Stimulated activated CD4-positive, alpha-beta T cell treated with anti-CD3 and anti-CD28 coated beads, Interleukin-1b, Interleukin-23, amount 100 ng/mL, for 48 hours (primary cell): ENCODE measurements at regions not wholly inside any gene's neighbourhood (a gene's known extent, or its start where the extent isn't known, plus 50 kb on each side); places are given as distances from the start of the nearest gene placed in this dataset.
"Not testable (repeated sequence)": the region's sequence is repeated elsewhere in the genome, so short reads cannot be mapped to it uniquely, and the experiment has no call there.

Experiments
- DNase-seq: peaks from one replicate; pipeline ENCODE4 v3.0.0-alpha.2; 2020

DNA sequence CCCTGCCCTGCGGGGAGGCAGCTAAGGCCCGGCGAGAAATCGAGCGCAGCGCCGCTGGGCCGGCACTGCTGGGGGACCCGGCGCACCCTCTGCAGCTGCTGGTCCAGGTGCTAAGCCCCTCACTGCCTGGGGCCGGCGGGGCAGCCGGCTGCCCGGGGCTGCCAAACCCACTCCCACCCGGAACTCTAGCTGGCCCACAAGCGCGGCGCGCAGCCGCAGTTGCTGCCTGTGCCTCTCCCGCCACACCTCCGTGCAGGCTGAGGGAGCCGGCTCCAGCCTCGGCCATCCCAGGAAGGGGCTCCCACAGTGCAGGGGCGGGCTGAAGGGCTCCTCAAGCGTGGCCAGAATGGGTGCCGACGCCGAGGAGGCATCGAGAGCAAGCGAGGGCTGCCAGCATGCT is 249.9 kb downstream of the FGF9 start:
- DNase-seq: not testable (repeated sequence)

DNA sequence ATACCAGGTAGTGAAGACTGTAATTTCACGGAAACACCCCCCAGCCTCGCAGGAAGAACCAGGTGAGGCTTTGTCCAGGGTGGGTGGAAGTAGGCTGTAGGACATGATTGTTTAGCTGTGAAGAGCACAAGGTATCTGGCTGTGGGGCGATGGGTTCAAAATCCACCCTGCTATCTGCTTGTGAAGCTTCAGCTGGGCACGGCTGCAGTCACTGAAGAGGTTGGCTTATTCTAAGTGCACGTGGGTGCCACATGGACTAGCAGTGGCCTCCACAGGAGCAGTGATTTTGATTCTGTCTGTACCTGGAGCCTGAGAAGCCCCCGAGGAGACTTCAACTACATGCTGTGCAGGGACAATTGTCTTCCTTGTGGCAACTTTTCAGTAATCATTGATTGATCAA is 254.1 kb downstream of the FGF9 start:
- no peak for DNase-seq

DNA sequence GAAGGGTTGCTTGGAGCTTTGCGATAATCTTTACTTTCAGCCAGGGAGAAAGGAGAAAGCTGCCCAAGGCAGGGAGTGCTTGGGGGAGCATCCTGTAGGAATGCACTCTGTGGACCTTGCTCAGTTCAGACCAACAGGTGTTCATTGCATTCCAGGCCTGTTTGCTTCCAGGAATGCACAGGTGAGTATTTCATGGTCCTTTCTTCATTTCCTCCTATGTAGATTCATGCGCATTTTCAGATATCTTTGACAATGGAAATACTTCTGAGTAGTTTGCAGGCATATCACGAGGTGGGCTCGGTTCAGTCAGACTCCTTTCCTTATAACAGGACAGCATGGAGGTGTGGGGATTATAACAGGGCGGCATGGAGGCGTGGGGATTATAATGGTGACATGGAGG is 254.8 kb downstream of the FGF9 start:
- DNase-seq: no peak

DNA sequence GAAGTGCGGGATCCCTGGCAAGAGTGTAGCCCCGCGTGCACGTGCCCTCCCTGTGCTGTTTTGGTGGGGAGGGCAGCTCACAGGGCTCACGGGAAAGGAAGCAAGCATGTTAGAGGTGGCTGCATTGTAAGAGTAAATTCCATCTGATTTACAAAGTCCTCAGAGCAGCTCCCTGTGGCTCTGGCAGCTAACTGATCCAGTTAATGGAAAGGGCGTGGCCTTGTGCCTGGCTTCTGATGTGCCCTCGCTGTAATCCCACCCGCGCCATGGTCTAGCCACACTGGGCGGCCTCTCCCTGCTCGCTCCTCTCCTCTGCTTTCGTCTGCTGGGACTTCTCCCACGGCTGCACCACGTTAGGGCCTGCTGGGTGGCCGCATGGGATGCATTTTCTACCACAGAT is 258.5 kb downstream of the FGF9 start:
- DNase-seq: no peak

DNA sequence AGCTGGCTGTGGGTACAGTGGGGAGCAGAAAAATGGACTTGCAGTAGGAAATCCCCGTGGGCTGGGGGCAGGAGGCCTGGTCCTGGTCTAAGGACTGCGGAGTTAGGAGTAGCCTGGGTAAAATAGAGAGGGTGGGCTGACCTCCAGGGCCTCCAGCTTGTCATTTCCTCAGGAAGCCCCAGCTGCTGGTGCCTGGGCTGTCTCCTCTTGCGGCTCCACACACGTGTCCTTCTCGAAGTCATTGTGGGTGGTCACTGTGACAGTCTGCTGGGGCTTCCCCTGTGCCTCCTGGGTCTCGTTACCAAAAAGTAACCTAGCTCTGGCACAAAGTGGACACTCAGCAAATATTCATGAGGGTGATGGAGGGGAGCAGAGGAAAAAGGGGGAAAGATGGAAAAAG is 259.7 kb downstream of the FGF9 start:
- DNase-seq: no peak

DNA sequence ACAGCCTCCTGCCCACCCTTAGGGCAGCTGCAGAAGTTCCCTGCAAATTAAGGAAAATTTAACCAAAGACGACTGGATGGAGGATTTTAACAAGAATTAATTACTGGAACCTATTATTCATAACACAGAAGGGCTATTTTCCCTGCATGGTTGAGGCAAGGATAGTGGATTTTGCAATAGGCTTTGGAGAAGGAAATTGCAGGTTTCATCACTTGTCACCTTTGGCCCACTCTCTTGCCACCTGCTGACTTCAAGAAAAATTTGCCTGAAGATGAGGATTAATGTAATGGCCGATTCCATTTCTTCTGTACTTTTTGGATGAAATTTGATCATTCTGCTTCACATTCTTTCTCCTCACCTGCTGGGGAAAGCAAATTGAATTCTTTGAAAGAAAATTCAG is 261.7 kb downstream of the FGF9 start:
- no peak for DNase-seq

DNA sequence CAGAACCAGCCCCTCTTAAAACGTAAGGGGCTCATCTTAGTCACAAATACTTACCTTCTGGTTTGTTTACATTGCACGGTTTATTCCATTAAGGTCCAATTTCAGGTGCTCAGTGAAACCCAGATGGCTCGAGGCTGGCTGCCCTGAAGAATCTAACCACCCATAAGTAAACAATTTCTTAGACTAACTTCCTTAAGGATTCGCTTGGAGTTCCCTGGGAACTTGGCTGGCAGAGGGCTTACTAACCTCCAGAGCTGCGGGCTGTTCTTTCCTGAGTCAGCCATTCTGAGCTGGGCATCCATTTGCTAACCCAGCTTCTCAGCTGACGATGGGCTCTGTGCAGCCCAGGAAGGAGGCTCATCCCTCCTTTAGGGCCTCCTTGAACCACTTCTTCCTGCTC is 262.1 kb downstream of the FGF9 start:
- no peak for DNase-seq

DNA sequence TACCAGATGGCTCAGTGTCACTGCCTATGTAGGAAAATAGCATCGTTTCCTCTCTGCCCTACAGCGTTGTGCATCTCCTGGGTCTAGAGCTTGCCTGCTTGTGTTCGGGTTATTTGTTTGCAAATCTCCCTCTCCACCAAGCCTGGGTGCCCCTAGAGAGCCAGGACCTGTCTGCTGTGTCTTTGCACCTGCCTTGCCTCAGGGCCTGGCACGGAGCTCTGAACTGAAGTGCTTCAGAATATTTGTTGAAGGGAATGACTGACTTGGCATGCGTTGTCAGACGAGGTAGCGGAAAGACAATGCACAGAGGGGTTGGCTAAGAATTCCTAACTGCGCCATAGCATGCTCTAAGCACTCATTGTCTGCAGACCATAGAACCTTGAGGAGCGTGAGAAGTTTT is 263.4 kb downstream of the FGF9 start:
- no peak for DNase-seq

DNA sequence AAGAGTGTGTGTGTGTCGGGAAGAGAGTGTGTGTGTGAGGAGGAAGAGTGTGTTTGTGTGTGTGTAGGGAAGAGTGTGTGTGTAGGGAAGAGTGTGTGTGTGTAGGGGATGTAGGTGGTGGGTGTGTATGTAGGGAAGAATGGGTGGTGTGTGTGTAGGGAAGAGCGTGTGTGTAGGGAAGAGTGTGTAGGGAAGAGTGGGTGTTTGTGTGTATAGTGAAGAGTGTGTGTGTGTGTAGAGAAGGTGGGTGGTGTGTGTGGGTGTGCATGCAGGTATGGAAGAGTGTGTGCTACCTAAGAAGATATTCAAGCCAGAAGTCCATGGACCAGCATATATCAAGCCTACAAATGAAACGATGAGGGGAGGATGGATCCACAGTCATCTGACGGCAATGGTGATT is 265.8 kb downstream of the FGF9 start:
- DNase-seq: no peak

DNA sequence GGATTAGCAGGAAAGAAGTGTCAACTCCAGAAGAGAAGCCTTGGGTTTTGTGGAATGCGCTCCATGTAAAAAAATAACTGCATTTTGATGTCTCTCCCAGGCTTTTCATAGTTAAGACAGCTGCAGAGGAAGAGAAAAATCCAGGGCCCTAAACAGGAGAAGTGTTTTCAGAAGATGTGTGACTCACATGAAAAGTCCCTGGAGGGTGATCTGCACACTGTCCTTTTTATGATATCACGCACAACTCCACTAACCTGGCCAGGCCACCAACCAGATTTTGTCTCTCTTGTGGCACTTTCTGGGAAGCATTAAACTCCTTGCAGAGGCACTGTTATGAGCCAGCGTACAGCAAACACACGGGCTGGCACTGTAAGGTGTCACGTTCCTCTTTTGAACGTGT is 267.3 kb downstream of the FGF9 start:
- DNase-seq: no peak

DNA sequence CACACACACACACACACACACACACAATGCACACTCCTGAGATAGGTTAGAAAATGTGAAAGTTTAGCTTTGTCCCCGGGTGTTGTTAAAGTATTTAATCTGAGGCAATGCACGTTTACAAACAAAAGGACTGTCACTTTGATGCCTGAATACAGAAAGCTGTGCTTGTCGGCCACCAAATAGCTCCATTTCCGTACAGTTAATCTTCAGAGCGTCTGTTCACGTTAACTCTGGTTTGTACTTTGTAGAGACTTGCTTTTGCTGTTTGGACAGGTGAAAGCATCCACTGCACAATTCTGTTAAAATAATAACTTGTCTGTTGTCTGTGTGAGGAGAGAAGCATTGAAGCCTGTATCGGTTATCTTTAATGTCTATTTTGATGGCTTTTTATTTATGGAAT is 267.8 kb downstream of the FGF9 start:
- DNase-seq: no peak

DNA sequence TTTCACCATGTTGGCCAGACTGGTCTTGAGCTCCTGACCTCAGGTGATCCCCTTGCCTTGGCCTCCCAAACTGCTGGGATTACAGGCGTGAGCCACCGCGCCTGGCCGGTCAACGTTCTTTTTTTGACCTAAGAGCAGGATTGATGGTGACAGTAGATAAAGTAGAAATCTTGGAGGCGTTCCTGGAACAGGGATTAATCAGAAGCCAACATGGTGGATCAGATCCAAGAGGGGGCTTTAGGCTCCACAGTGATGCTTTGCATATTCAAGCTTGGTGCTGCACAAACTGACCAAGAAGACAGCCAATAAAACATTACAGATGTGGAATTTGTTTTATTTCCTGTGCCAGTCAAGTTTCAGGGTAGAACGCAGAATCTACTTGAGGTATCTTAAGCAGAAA is 271.2 kb downstream of the FGF9 start:
- no peak for DNase-seq

DNA sequence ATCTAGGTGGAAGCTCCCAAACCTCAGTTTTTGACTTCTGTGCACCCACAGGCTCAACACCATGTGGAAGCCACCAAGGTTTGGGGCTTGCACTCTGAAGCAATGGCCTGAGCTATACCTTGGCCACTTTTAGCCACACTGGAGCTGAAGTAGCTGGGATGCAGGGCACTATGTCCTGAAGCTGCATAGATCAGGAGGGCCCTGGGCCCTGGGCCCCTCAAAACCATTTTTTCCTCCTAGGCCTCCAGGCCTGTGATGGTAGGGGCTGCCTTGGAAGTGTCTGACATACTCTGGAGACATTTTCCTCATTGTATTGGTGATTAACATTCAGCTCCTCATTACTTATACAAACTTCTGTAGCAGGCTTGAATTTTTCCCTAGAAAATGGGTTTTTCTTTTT is 273.7 kb downstream of the FGF9 start:
- DNase-seq: no peak

DNA sequence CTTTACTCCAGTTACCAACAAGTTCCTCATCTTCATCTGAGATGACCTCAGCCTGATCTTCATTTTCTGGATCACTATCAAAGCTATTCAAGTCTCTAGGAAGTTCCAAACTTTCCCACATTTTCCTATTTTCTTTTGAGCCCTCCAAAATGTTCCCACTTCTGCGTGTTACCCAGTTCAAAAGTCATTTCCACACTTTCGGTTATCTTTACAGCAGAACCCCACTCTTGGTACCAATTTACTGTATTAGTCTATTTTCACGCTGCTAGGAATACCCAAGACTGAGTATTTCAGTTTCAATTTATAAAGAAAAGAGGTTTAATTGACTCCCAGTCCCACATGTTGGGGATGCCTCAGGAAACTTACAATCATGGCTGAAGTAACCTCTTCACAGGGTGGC is 274.3 kb downstream of the FGF9 start:
- DNase-seq: no peak

DNA sequence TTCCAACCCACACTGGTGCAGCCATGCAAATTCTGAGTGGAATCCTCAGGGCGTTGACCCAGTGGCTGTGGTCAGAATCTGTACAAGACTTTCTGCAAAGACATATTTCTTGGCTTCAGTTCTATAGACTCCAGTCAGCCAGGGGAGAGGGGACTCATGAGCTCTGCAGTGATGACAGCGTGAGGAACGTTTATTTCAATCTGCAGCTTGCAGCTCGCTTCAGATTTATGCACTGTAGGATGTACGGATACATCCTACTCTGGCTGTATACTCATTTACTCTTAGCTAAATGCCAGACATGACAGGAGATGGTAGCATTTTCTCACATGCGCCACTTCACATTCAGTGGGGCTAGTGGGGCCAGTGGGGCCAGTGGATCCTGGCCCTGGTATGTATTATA is 276.1 kb downstream of the FGF9 start:
- no peak for DNase-seq

DNA sequence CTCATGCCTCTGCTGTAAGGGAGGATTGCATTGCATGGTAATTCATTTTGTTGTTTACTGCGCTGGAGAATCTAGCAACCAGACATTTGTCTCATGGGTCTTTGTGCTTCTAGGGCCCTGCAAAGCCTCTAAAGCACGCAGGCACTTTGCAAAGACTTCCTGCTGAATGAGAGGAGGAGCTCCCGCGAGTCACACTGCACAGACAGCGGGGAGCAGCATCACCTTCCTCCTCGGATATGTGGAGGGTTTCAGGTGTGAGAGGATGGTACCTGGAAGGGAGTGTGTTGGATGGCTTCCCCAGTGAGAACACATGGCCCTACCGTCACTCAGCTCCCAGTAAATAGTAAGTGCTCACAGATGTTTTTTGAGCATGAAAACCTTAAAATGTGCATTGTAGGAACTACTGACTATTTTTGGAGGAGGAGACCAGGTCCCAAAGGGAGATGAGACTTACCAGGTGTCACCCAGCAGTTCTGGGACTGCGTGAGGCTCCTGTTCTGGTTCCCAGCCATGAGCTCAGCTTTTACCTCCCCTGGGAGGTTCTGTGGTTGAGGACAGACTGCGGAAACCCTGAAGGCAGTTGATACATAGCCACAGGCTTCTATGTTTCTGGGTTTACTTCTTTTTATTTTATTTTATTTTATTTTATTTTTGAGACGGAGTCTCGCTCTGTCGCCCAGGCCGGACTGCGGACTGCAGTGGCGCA is 278.0 kb downstream of the FGF9 start:
- DNase-seq: no peak

DNA sequence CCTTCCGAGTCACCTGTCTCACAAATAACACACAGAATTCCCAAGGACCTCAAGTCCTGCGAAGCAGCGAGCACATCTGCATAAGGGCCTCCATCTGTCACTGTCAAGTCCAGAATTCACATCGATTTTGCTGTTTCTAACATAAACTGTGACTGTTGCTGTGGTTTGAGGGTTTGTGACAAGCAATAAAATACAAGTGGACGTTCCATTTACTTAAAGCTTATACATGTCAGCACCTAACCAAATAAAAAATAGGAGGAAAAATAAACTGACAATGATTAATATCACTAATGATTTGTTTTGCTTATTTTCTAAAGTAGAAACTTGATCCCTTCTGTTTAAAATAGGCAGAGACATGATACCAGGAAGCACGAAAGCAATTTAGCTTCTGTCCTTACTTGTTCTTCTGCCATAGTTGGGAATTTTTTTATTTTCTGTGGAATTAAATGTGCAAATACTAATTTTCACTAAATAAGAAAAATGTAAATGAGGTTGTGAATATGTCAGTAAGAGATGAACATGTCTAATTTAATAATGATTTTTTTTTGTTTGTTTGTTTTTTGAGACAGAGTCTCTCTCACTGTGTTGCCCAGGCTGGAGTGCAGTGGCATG is 279.1 kb downstream of the FGF9 start:
- DNase-seq: no peak

DNA sequence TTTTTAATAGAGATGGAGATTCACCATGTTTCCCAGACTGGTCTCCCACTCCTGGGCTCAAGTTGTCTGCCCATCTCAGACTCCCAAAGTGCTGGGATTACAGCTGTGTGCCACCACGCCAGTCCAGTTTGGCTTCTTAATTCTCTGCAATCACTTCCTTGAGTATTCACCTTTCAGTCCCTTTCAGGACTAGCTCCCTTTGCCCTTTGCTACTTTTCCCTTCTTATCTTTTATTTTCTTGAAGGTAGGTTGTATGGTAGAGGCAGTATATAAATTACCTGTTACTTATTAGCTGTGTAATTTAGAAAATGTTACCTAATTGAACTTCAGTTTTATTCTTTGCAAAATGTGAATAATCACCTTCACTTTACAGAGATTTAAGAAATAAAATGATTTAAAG is 285.8 kb downstream of the FGF9 start:
- DNase-seq: no peak

DNA sequence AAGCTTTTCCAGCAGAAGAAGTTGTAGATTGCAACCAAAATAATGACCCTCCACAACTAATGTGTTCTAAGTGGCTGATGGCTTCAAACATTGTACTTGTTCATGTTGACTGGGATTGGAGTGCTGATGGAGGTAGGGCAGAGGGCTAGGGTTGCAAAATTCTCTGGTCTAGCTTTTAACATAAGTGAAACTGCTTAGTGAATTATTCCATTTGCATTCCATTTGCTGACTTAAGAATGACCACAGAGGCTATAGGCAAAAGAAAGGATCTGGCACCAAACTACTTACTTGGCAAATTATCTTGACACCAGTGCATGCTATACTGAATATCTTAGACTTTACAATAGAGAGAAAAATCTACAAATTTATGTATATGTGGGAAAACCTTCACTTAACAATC is 287.0 kb downstream of the FGF9 start:
- DNase-seq: no peak

DNA sequence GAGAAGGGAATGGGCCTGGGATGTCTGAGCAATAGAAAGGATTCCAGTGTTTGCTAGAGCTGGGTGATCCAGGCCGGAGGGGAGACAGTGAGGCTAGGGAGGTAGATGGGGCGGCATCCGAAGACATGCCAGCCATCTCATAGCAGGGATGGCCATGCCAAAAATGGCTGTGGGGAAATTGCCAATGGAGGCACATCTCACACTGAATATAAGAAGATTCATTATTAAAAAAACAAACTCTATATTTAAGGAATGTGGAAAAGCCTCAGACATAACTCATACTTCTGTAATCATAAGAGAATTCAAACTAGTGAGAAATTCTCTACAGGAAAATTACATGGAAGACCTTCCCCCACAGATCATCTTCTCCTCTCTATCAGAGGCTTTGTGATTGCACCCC is 289.2 kb downstream of the FGF9 start:
- DNase-seq: no peak

DNA sequence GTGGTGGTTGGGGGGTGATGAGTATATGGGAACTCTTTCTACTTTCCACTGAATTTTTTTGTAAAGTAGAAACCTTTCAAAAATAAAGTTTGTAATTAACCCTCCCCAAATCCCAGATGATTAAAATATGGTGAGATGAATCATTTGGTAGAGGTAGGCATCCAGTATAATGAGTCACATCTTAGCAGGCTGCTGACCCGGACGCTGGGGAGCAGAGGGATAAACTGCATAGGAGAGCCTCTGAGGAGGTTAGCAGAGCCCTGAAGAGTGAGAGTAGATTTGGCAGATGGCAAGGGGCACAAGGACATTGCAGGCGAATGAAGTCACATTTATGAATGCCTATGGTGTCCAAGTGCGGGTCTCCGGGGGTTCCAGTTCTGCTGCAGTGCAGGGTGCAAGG is 293.8 kb downstream of the FGF9 start:
- no peak for DNase-seq

DNA sequence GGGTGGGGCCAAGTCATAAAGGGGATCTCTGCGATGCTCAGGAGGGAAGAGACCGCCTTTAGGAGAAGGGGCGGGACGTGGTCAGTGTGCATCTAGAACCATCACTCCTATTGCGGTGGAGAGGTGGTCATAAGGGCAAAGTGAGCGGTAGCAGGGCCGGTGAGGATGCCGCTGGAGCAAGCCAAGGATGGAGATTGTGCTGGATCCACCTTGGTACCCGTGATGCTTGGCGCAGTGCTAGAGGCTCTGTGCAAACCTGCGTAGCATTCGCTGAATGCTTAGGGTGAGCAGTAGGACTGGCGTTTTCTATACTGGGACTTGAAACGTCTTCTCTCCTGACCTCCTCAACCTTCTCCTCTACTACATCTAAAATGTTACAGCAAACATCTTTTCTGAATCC is 294.2 kb downstream of the FGF9 start:
- no peak for DNase-seq

DNA sequence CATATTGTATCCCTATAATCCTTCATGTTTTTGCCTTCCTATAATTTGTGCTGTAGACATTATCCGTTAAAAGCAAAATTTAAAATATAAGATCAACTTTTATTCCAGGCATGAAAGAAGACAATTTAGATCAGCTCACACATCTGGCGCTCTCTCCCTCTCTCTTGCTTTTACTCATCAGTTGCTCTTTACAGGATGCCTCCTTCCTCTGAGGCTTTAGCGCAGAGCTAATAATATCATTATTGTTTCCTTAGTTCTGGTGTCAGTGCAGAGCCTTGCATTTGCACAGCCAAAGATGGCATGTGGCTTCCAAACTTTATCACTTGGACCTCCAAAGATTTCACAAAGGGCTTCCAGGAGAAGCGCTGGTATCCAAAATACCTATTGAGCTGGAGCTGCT is 295.1 kb downstream of the FGF9 start:
- no peak for DNase-seq

DNA sequence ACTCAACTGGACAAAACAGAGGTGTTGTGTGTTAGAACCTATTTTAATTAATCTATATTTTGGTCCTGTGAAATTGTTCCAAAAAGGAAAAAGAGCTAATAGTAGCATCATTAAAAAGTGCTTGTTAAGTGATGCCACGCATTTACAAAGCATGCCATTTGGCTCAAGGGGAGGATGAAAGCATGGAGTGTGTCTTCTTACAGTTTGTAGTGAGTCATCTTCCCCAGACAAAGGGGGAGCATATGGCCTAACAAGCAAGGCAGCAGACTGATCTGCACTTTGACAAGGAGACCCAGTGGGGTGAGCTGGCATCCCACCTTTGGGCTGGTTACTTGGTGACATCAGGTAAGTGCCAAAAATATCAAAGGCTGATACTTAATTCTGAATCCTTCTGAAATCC is 297.0 kb downstream of the FGF9 start:
- DNase-seq: no peak

DNA sequence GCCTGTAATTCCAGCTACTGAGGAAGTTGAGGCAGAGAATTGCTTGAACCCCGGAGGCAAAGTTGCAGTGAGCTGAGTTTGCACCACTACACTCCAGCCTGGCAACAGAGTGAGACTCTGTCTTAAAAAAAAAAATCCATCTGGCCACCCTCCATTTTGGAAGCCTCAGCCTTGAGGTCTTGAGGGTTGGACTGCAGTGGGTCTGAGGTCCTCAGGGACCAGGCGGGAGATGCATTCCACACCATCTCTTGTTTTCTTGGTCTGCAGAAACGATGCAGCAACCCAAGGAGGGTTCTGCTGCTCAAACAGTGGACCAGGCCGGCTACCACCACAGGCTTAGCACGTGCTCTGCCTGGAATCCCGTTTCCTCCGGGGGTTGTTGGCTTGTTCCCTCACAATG is 299.3 kb downstream of the FGF9 start:
- no peak for DNase-seq
